ENCODE measurements at regions not wholly inside any gene's neighbourhood (a gene's known extent, or its start where the extent isn't known, plus 50 kb on each side); places are given as distances from the start of the nearest gene placed in this dataset.
A peak's percentile ranks its signal among the peaks of the same experiment; 100 is the strongest.

- no peak for DNase-seq
Observed at GRCh38 chr3:161818106-161818505, 321.5 kb downstream of the OTOL1 start.

- no peak for DNase-seq
Observed at GRCh38 chr3:161821591-161821990, 325.0 kb downstream of the OTOL1 start.

GRCh38 chr3:161822291-161822690, 325.7 kb downstream of the OTOL1 start:
- no peak for DNase-seq

- no peak for DNase-seq
Observed at GRCh38 chr3:161823910-161824309, 327.3 kb downstream of the OTOL1 start.

GRCh38 chr3:161838021-161838420, 341.4 kb downstream of the OTOL1 start:
- no peak for DNase-seq

- no peak for DNase-seq
Observed at GRCh38 chr3:161848376-161848775, 351.8 kb downstream of the OTOL1 start.

GRCh38 chr3:161851941-161852566, 355.4 kb downstream of the OTOL1 start:
- no peak for DNase-seq

- DNase-seq = no peak
Observed at GRCh38 chr3:161852744-161853143, 356.1 kb downstream of the OTOL1 start.

- DNase-seq = peak; percentile 19
Observed at GRCh38 chr3:161854232-161854771, 357.7 kb downstream of the OTOL1 start.

GRCh38 chr3:161859057-161859456, 362.4 kb downstream of the OTOL1 start:
- no peak for DNase-seq

GRCh38 chr3:161859865-161860450, 363.4 kb downstream of the OTOL1 start:
- no peak for DNase-seq

- no peak for DNase-seq
Observed at GRCh38 chr3:161863775-161864174, 367.2 kb downstream of the OTOL1 start.

- DNase-seq = no peak
Observed at GRCh38 chr3:161866176-161866575, 369.6 kb downstream of the OTOL1 start.

GRCh38 chr3:161875483-161875882, 378.9 kb downstream of the OTOL1 start:
- DNase-seq = no peak

GRCh38 chr3:161879470-161879869, 382.9 kb downstream of the OTOL1 start:
- DNase-seq = no peak

- no peak for DNase-seq
Observed at GRCh38 chr3:161884830-161885229, 388.2 kb downstream of the OTOL1 start.

- no peak for DNase-seq
Observed at GRCh38 chr3:161890147-161890625, 393.6 kb downstream of the OTOL1 start.

GRCh38 chr3:161893972-161894371, 397.4 kb downstream of the OTOL1 start:
- DNase-seq = no peak

GRCh38 chr3:161894657-161895056, 398.0 kb downstream of the OTOL1 start:
- DNase-seq = no peak

GRCh38 chr3:161905520-161906132, 409.0 kb downstream of the OTOL1 start:
- no peak for DNase-seq

- no peak for DNase-seq
Observed at GRCh38 chr3:161913786-161914389, 417.3 kb downstream of the OTOL1 start.

GRCh38 chr3:161914703-161915417, 418.3 kb downstream of the OTOL1 start:
- no peak for DNase-seq

- DNase-seq = no peak
Observed at GRCh38 chr3:161915418-161915750, 418.8 kb downstream of the OTOL1 start.

All from KG1 (cell line).